ENCODE measurements at regions not wholly inside any gene's neighbourhood (a gene's known extent, or its start where the extent isn't known, plus 50 kb on each side); places are given as distances from the start of the nearest gene placed in this dataset.

GRCh38 chr4:36614011-36614410 is 332.6 kb downstream of the DTHD1 start:
- Histone ChIP-seq H3K36me3 (ENCODE audit: low read depth) (no peaks in the 10 kb centered on the region), H3K4me3 (no peak overlapping the region), H3K9me3 (ENCODE audit: insufficient read depth, low read depth) (no peaks in the 10 kb centered on the region), H3K27me3 (ENCODE audit: insufficient read depth, low read depth) (no peaks in the 10 kb centered on the region), H3K4me2 (no peak overlapping the region), H4K20me1 (ENCODE audit: insufficient read depth) (no peaks in the 10 kb centered on the region), H3K4me1 (replicated peaks; ENCODE audit: insufficient read depth) (no peaks in the 10 kb centered on the region), H3K9me2 (ENCODE audit: insufficient read depth) (no peaks in the 10 kb centered on the region), H3K79me2 (ENCODE audit: low read depth) (no peaks in the 10 kb centered on the region), H3K27ac (no peak overlapping the region), H2AFZ (no peak overlapping the region), H3F3A (ENCODE audit: insufficient read depth, low read depth) (no peaks in the 10 kb centered on the region)
- POLR2A ChIA-PET (ENCODE audit: unreplicated experiment): no interaction called here
- TF ChIP-seq CTCF (conservative IDR thresholded peaks at IDR 0.05): no peak
- no peak for TF ChIP-seq EZH2 (IDR thresholded peaks at IDR 0.05; ENCODE audit: low read depth)
- no peak for DNase-seq
- CTCF ChIA-PET: no interaction called here
- intact Hi-C loops (cut with micrococcal nuclease; ENCODE audit: unreplicated experiment): no loop called here
- no TSS peak for BruUV-seq (replicated peaks)

- Histone ChIP-seq H3K9me2 (ENCODE audit: insufficient read depth) (no peaks in the 10 kb centered on the region), H3F3A (ENCODE audit: insufficient read depth, low read depth) (no peaks in the 10 kb centered on the region), H3K36me3 (ENCODE audit: low read depth) (no peaks in the 10 kb centered on the region), H3K79me2 (ENCODE audit: low read depth) (no peaks in the 10 kb centered on the region), H4K20me1 (ENCODE audit: insufficient read depth) (no peaks in the 10 kb centered on the region), H3K9me3 (ENCODE audit: insufficient read depth, low read depth) (no peaks in the 10 kb centered on the region), H3K27me3 (ENCODE audit: insufficient read depth, low read depth) (no peaks in the 10 kb centered on the region), H2AFZ (no peak overlapping the region), H3K4me1 (replicated peaks; ENCODE audit: insufficient read depth) (no peaks in the 10 kb centered on the region), H3K4me2 (no peak overlapping the region), H3K27ac (no peak overlapping the region), H3K4me3 (no peak overlapping the region)
- intact Hi-C loops (cut with micrococcal nuclease; ENCODE audit: unreplicated experiment): no loop called here
- ChIA-PET POLR2A (ENCODE audit: unreplicated experiment) (no interaction called here), CTCF (no interaction called here)
- no TSS peak for BruUV-seq (replicated peaks)
- no peak for TF ChIP-seq EZH2 (IDR thresholded peaks at IDR 0.05; ENCODE audit: low read depth)
- no peak for TF ChIP-seq CTCF (conservative IDR thresholded peaks at IDR 0.05)
- DNase-seq: no peak
Observed at GRCh38 chr4:36618102-36618501, 336.7 kb downstream of the DTHD1 start.

- Histone ChIP-seq H4K20me1 (ENCODE audit: insufficient read depth) (no peaks in the 10 kb centered on the region), H3K27ac (no peak overlapping the region), H3K4me2 (no peak overlapping the region), H3K4me3 (no peak overlapping the region), H3K9me3 (ENCODE audit: insufficient read depth, low read depth) (no peaks in the 10 kb centered on the region), H2AFZ (no peak overlapping the region), H3K36me3 (ENCODE audit: low read depth) (no peaks in the 10 kb centered on the region), H3K27me3 (ENCODE audit: insufficient read depth, low read depth) (no peaks in the 10 kb centered on the region), H3K9me2 (ENCODE audit: insufficient read depth) (no peaks in the 10 kb centered on the region), H3K79me2 (ENCODE audit: low read depth) (no peaks in the 10 kb centered on the region), H3K4me1 (replicated peaks; ENCODE audit: insufficient read depth) (no peaks in the 10 kb centered on the region), H3F3A (ENCODE audit: insufficient read depth, low read depth) (no peaks in the 10 kb centered on the region)
- no peak for DNase-seq
- no peak for TF ChIP-seq CTCF (conservative IDR thresholded peaks at IDR 0.05)
- TF ChIP-seq EZH2 (IDR thresholded peaks at IDR 0.05; ENCODE audit: low read depth): no peak
- intact Hi-C loops (cut with micrococcal nuclease; ENCODE audit: unreplicated experiment): no loop called here
- POLR2A ChIA-PET (ENCODE audit: unreplicated experiment): no interaction called here
- no TSS peak for BruUV-seq (replicated peaks)
- CTCF ChIA-PET: no interaction called here
Observed at GRCh38 chr4:36624030-36624429, 342.6 kb downstream of the DTHD1 start.

All from PC-9 (cell line).